Inflammatory macrophage treated with lipopolysaccharide for 4 hours (primary cell): ENCODE measurements at regions not wholly inside any gene's neighbourhood (a gene's known extent, or its start where the extent isn't known, plus 50 kb on each side); places are given as distances from the start of the nearest gene placed in this dataset.
"Not testable (repeated sequence)": the region's sequence is repeated elsewhere in the genome, so short reads cannot be mapped to it uniquely, and the experiment has no call there.

ENCODE experiments used
- DNase-seq: peaks from one replicate; pipeline ENCODE4 v3.0.0-alpha.2; 2020

- no peak for DNase-seq
These were observed 93.2 kb downstream of the AKR1D1 start for GRCh38 chr7:138169441-138169851.

DNA sequence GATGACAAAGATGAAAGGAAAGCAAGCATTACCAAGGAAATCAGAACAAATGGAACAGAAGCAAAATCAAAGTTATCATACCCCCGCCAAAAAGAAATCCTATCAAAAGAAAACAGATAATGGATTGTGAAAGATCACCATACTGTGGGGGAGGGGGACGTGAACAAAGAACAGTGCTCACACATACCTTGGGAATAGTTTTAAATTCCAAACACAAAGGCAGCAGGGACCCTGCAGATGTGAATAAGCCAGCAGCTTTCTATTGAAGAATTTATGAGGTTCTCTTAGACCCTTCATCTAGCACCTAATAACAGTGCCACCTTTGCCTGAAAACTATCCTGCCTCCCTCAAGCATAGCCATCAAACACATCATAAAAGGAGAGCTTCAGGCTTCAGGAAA, 94.0 kb downstream of the AKR1D1 start:
- DNase-seq, result no peak

DNA sequence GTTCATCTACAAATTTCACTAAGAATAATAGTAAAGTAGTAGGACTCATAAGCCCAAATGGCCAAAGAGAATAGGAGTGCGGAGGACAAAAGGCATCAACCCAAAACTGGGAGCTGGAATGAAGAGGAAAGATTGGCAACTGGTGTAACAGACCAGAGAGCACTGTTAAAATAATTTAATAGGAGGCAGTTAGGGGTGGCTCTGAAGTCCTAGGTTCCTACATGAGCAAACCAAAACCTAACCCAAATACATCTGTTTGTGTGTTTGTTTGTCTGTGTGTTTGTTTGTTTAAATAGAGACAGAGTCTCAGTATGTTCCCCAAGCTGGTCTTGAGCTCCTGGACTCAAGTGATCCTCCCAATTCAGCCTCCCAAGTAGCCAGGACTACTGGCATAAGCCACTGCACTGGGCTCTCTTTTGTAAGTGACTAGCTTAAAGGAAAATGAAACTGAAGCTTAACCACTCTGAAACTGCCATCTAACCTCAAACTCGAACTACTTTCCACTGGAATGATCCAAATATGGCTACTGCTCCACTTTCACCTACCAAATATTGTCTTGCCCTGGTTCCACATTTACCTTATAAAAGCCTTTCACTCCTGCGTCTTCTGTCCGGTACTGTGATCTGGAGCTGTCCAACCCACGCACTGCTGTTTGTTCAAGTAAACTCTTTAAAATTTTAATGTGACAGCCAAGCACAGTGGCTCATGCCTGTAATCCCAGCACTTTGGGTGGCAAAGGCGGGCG, 94.9 kb downstream of the AKR1D1 start:
- DNase-seq, result peak; percentile 57

DNA sequence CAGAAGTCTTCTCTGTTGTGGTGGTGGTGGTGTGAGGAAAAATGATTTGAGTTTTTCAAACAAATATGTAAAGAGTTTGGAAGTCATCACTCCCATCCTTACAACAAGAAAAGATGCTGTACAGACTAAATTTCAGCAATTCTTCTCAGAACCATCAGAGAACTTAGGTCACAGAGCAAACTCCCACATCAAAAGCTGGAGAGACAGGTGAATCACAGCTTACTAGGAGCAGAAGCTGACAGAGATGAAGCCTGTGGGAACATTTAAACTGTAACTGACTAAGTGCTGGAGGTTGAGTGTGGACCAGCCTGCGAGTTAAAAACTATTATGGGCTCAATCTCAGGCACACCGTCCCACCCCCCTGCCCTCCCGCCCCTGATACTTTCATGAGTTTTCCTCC, 97.3 kb downstream of the AKR1D1 start:
- DNase-seq, result no peak

DNA sequence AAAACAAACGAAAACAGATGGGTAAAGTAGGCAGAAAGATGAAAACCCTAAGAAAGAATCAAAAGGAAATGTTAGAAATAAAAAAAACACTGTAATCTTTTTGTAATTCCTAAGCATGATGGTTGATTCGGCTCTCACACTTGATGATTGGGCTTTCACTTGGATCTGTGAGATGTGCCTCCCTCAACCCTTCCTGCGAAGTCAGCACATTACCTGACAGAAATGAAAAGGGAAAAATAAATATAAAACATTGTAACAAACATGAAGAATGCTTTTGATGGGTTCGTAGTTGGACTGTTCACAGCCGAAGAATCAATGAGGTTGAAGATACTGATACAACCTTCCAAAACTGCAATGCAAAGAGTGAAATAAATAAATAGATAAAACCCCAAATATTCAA, 99.8 kb downstream of the AKR1D1 start:
- DNase-seq, result no peak

DNA sequence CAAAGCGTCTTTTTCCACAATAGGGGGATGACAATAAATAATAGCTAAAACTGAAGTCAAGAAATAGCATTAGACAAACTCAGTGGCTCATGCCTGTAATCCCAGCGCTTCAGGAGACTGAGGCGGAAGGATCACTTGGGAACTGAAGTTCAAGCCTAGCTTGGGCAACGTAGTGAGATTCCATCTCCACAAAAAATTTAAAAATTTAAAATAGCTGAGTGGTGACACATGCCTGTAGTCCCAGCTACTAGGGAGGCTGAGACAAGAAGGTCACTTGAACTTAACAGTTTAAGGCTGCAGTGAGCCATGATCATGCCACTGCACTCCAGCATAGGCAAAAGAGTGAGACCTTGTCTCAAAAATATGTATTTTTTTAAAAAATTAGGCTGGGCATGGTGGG, 107.9 kb downstream of the AKR1D1 start:
- no peak for DNase-seq

DNA sequence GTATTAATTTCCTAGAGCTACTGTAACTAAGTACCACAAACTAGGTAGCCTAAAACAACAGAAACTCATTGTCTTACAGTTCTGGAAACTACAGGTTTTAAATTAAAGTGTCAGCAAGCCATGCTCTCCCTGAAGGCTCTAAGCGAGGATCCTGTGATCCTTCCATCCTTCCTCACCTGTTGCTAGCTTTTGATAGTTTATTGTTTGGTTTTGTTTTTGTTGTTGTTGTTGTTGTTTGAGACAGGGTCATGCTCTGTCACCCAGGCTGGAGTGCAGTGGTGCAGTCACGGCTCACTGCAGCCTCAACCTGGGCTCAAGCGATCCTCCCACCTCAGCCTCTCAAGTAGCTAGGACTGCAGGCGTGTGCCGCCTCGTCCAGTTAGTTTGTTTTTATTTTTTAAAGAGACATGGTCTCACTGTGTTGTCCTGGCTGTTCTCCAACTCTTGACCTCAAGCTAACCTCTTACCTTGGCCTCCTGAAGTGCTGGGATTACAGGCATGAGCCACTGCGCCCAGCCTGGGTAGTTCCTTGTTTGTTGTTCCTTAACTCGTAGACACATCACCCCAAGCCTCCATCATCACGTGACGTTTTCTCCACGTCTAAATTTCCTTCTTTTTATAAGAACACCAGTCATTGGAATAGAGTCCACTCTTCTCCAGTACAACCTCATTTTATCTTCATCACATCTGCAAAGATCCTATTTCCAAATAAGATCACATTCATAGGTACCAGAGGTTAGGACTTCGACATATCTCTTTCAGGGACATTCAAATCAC, 109.1 kb downstream of the AKR1D1 start:
- DNase-seq, result no peak

- peak; percentile 56 for DNase-seq
These were observed 110.7 kb downstream of the AKR1D1 start for GRCh38 chr7:138186951-138187351.

DNA sequence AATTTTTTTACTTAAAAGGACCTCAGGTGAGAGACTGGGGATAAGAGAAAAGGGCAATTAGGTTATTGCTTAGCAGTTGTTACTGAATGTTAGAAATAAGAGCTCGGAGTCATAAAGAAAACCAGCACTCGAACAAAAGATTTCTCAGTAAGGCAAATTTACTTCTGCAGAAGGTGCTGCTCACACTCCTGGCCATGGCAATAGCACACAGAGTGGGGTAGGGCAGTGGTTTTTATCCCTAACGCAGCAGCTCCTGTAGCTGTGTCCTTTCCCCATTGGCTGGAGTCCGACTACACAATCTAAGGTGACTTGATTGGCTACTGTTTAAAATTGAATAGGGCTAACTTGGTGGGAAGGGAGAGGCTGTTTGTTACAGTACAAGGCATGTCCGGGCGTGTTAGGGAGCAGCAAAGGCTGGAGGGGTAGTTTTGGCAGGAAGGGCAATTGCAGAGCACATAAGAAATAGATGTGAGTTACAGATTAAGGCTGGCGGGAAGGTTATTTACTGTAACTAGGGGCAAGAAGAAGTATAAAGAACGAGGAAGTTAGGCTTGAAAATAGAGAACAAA, 112.1 kb downstream of the AKR1D1 start:
- no peak for DNase-seq

DNA sequence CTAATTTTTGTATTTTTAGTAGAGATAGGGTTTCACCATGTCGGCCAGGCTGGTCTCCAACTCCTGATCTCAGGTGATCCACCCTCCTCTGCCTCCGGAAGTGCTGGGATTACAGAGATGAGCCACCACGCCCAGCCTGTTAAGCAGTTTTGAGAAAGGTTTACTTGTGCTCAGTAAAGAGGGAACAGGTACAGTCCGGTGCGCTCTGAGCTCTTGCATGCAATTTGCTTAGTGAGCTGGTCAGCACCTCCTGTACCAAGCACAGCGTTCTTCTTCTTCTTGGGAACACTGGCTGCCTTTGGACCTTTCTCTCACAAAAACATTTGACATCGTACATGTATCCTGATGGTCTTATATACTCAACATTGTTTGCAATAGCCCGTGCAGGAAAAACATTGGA, 118.3 kb downstream of the AKR1D1 start:
- no peak for DNase-seq

DNA sequence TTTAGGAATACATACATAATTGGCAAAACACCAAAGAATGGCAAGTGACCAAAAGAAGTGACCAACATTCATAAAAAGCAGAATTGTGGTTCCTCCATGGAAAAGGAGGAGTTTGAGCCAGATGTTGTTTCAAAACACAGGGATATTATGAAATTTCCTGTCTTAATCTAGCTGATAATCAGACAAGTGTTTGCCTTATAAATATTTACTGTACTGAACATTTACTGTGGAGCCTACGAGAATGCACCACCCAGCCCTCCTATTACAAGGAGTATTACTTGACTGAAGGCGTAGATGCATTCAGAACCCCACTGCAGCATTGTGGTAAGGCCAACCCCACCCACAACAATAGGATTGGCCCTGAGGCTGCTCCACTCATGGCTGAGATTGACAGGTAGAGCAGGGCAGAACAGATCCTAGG, 118.9 kb downstream of the AKR1D1 start:
- DNase-seq, result peak; percentile 38

DNA sequence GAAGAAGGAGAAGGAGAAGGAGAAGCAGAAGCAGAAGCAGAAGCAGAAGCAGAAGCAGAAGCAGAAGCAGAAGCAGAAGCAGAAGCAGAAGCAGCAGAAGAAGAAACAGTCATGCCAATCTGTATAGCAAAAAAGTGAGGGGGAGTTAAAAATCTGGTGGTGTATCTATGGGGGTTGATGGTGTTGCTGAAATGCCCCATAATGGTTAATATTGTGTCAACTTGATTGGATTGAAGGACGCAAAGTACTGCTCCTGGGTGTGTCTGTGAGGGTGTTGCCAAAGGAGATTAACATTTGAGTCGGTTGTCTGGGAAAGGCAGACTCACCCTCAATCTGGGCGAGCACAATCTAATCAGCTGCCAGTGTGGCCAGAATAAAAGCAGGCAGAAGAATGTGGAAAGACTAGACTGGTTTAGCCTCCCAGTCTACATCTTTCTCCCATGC, 120.3 kb downstream of the AKR1D1 start:
- peak; percentile 79 for DNase-seq

DNA sequence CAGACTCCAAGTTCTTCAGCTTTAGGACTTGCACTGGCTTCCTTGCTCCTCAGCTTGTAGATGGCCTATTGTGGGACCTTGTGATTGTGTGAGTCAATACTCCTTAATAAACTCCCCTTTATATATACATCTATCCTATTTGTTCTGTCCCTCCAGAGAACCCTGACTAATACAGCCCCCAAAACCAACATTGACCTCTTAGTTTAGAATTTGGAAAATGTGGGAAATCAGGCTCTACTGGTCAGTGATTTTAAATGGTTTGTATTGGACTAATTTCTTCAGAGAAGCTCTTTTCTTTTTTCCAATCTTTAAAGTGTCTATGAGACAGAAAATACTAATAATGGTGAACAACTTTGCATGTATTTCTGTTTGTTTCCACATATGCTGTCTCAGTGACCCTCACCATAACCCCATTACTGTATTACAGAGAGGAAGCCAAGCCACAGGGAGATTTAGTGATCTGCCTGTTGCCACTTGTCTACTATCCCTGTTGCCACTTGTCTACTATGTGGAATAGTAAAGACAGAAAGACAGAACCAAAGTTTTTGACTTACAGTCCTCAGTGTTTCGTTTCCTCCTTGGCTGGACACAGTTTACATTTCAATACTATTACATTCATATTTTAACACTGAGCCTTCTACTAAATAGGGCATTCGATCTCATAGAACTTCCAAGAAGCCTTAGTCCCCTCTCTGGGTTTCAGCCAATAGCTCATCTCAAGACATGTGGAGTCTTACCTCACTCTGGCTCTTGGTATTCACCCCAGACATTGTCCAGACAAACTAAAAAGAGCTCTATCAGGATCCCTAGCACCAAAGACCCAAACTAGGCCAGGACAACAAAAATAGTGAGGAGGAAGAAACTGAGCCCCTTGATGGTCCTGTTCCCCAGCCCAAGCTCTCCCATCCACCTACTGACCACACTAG, 121.0 kb downstream of the AKR1D1 start:
- peak; percentile 24 for DNase-seq

GRCh38 chr7:138204285-138204981, 128.2 kb downstream of the AKR1D1 start:
- DNase-seq, result no peak

DNA sequence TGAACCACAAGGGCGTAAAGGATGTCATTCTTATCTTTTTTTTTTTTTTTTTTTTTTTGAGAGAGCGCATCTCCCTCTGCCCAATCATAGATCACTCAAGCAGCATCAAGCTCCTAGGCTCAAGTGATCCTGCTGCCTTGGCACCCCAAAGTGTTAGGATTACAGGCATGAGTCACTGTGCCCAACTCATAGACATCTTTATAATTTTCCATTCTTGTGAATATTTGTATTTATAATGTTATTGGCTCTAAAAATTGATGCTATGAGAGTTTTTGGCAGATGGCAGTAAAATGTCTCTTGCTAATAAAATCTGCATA, 128.7 kb downstream of the AKR1D1 start:
- no peak for DNase-seq

DNA sequence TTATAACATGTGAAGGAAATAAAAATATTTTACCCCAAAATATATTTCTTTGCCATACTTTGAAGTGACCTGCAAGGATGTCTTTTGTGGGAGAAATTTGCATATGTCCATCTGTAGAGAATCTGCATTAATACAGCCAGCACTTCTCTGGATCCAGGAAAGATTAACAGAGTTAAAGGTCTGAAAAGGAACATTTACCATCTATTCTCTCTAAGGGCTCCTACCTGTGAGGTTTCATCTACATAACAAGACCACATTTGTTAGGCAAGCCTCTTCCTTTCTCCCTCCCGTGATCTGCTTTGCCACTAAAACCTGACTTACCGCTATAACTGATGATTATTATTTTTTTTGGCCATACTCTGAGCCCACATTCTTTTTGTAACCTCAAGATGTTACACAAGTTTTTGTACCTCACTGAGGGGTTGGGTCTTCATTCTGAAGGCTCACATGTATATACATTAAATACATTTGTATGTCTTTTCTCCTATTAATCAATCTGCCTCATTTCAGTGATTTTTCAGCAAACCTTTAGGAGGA, 129.4 kb downstream of the AKR1D1 start:
- DNase-seq, result no peak

GRCh38 chr7:138207555-138207971, 131.3 kb downstream of the AKR1D1 start:
- DNase-seq, result no peak

DNA sequence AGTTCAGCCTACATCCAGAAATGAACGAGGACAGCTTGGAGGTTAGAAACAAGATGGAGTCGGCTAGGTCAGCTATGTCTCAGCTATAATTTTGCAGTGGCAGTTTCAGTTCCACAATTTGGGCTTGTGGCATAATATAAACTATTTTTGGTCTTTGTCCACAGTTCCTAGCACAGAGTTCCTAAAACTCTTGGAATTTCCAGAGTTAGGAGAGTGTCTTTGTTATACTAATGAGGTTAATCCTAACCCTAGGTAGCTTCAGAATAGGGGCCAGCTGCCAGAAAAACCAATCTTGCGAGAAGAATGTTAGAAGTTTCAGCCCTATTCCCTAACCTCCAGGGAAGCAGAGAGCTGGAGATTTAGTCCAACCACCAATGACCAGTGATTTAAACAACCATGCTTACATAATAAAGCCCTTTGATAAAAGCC, 131.9 kb downstream of the AKR1D1 start:
- DNase-seq, result peak; percentile 31

DNA sequence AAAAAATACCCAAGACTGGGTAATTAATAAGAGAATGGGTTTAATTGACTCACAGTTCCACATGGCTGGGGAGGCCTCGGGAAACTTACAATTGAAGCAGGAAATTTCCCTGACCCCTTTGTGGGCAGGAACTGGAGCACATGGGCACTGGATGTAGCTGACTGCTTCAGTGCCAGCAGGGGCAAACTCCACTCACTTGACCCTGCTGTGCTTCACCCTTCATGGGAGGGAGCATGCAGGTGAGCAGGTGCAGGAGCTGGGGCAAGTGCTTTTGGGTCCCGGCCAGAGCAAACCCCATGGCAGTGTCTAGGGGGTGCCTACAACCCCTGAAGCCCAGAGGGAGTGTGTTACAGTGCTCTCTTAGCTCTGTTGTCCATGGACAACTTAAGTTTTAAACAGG, 132.6 kb downstream of the AKR1D1 start:
- no peak for DNase-seq

GRCh38 chr7:138212314-138212713, 136.1 kb downstream of the AKR1D1 start:
- DNase-seq, result no peak

- no peak for DNase-seq
These were observed 138.7 kb downstream of the AKR1D1 start for GRCh38 chr7:138214926-138215325.

- not testable (repeated sequence) for DNase-seq
These were observed 144.1 kb downstream of the AKR1D1 start for GRCh38 chr7:138220321-138220720.
